H1 (cell line): ENCODE measurements at regions not wholly inside any gene's neighbourhood (a gene's known extent, or its start where the extent isn't known, plus 50 kb on each side); places are given as distances from the start of the nearest gene placed in this dataset.

Experiments
- KDM1A ChIP-seq: fragments of 200-600, 300-600 bp; sonication (generic); IDR thresholded peaks from 2 replicates; pipeline ENCODE4 v1.7.1; 2016; ENCODE audit warnings: mild to moderate bottlenecking, low read length, borderline replicate concordance
- POLR2AphosphoS5 ChIP-seq: IDR thresholded peaks from 2 replicates; pipeline ENCODE4 v1.6.1; 2011; ENCODE audit warnings: low read depth, low read length
- RAD21 ChIP-seq, 2 experiments: IDR thresholded peaks in 1 of 2; conservative IDR thresholded peaks in 1 of 2; 2 replicates each; pipeline ENCODE4 v1.6.1; 2011; ENCODE audit warnings: low read depth in 2 of 2, low read length in 2 of 2, improper control_type of control experiment in 1 of 2, inconsistent platforms in 1 of 2, mild to moderate bottlenecking in 1 of 2, moderate library complexity in 1 of 2
- SUZ12 ChIP-seq: fragments of 200-600 bp; sonication (generic); IDR thresholded peaks from 2 replicates; pipeline ENCODE4 v1.6.1; 2012; ENCODE audit warnings: mild to moderate bottlenecking, inconsistent platforms, low read length, moderate library complexity, mixed read lengths
- TF ChIP-seq, protein P1 (sequence below), 3 experiments: IDR thresholded peaks; 1 replicate in 2 of 3; 2 replicates in 1 of 3; pipeline versions ENCODE4 v1.5.1 to v1.6.1; 2011; ENCODE audit warnings: low read length in 3 of 3, mild to moderate bottlenecking in 3 of 3, inconsistent platforms in 2 of 3, low read depth in 1 of 3, moderate library complexity in 1 of 3; ENCODE audit not compliant: insufficient read depth in 1 of 3; ENCODE audit errors: control extremely low read depth in 1 of 3

DNA sequence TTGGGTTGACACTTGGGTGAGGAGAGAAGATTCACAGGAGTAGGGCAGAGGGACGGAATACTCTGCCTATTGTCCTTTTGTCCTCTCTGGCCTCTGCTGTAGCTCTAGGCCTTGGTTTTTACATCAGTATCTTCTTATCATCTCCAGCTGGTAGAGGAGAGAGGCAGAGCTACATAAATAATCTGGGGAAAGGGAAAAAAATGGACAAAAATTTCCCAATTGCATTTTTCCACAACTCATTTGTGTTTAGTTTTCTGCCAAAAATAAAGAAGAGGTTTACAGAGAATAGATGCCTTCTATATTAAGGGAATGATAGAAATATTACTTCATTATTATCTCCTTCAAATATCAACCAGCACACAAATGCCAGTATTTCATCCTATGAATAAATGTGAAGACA is 216.4 kb upstream of the P2RY1 start:
- TF ChIP-seq POLR2AphosphoS5 = no peak
- TF ChIP-seq, protein P1, sequence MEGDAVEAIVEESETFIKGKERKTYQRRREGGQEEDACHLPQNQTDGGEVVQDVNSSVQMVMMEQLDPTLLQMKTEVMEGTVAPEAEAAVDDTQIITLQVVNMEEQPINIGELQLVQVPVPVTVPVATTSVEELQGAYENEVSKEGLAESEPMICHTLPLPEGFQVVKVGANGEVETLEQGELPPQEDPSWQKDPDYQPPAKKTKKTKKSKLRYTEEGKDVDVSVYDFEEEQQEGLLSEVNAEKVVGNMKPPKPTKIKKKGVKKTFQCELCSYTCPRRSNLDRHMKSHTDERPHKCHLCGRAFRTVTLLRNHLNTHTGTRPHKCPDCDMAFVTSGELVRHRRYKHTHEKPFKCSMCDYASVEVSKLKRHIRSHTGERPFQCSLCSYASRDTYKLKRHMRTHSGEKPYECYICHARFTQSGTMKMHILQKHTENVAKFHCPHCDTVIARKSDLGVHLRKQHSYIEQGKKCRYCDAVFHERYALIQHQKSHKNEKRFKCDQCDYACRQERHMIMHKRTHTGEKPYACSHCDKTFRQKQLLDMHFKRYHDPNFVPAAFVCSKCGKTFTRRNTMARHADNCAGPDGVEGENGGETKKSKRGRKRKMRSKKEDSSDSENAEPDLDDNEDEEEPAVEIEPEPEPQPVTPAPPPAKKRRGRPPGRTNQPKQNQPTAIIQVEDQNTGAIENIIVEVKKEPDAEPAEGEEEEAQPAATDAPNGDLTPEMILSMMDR (IDR thresholded peaks at IDR 0.05; ENCODE audit: control extremely low read depth in 1 of 3, insufficient read depth in 1 of 3, low read depth in 1 of 3, low read length in 3 of 3) = no peak
- no peak for TF ChIP-seq RAD21 (IDR thresholded peaks at IDR 0.05 in 1 of 2, conservative IDR thresholded peaks at IDR 0.05 in 1 of 2; ENCODE audit: low read depth in 2 of 2, low read length in 2 of 2)
- no peak for TF ChIP-seq SUZ12
- TF ChIP-seq KDM1A = no peak
